SU-DHL-6 (cell line): ENCODE measurements at regions not wholly inside any gene's neighbourhood (a gene's known extent, or its start where the extent isn't known, plus 50 kb on each side); places are given as distances from the start of the nearest gene placed in this dataset.

Source experiments
- H2AFZ ChIP-seq: fragments of 200-600 bp; sonication (generic); 2 replicates; pipeline ENCODE4 v1.6.1; 2014; ENCODE audit warnings: low read depth, mild to moderate bottlenecking, moderate library complexity, mixed read lengths, antibody characterized with exemption, low read length; ENCODE audit not compliant: severe bottlenecking
- H3F3A ChIP-seq: fragments of 200-600 bp; shearing (Covaris generic); 2 replicates; pipeline ENCODE4 v1.6.0; 2016; ENCODE audit warnings: antibody characterized with exemption, mild to moderate bottlenecking; ENCODE audit not compliant: insufficient read depth
- H3K27ac ChIP-seq: fragments of 200-600 bp; sonication (generic); 2 replicates; pipeline ENCODE4 v1.5.1; 2016; ENCODE audit warnings: low read depth, mild to moderate bottlenecking, low read length, moderate library complexity, mixed read lengths
- H3K27me3 ChIP-seq: fragments of 200-600 bp; sonication (generic), shearing (Covaris generic); 2 replicates; pipeline ENCODE4 v1.6.0; 2014; ENCODE audit warnings: mild to moderate bottlenecking, low read length
- H3K36me3 ChIP-seq: fragments of 200-600 bp; sonication (generic); 2 replicates; pipeline ENCODE4 v1.6.1; 2014; ENCODE audit warnings: mild to moderate bottlenecking, low read length, mixed read lengths
- H3K4me2 ChIP-seq: fragments of 300-600, 200-600 bp; shearing (Covaris generic), sonication (generic); 2 replicates; pipeline ENCODE4 v1.6.0; 2014; ENCODE audit warnings: low read length, low read depth, mild to moderate bottlenecking; ENCODE audit not compliant: poor library complexity, severe bottlenecking
- H3K4me3 ChIP-seq: fragments of 200-600 bp; sonication (generic); 2 replicates; pipeline ENCODE4 v1.5.1; 2014; ENCODE audit warnings: antibody characterized with exemption, low read length, mild to moderate bottlenecking, mixed read lengths; ENCODE audit not compliant: insufficient read depth, poor library complexity, severe bottlenecking
- H3K79me2 ChIP-seq: fragments of 200-600 bp; sonication (generic); 2 replicates; pipeline ENCODE4 v1.6.1; 2014; ENCODE audit warnings: mild to moderate bottlenecking, low read length, moderate library complexity; ENCODE audit not compliant: insufficient read depth
- H3K9ac ChIP-seq: fragments of 200-600 bp; sonication (generic); 2 replicates; pipeline ENCODE4 v1.7.0; 2014; ENCODE audit warnings: mild to moderate bottlenecking, low read length
- H3K9me2 ChIP-seq: fragments of 200-600 bp; sonication (generic); replicated peaks from 2 replicates; pipeline ENCODE4 v1.6.1; 2014; ENCODE audit warnings: low read length; ENCODE audit not compliant: insufficient read depth
- H3K9me3 ChIP-seq: fragments of 200-600 bp; sonication (generic); 2 replicates; pipeline ENCODE4 v1.6.1; 2014; ENCODE audit warnings: low read length, mixed read lengths; ENCODE audit not compliant: insufficient read depth
- H4K20me1 ChIP-seq: fragments of 200-600 bp; sonication (generic); 2 replicates; pipeline ENCODE4 v1.6.1; 2014; ENCODE audit warnings: low read depth, mild to moderate bottlenecking, antibody characterized with exemption, low read length, moderate library complexity, mixed read lengths
- CTCF ChIP-seq: fragments of 200-600 bp; sonication (generic); IDR thresholded peaks from one replicate; pipeline ENCODE4 v1.5.1; 2017; ENCODE audit warnings: antibody characterized with exemption, mild to moderate bottlenecking, low read length, moderate library complexity; ENCODE audit not compliant: insufficient read depth, poor library complexity, severe bottlenecking
- EZH2phosphoT487 ChIP-seq: fragments of 200-600 bp; sonication (generic), shearing (Covaris generic); conservative IDR thresholded peaks from 2 replicates; pipeline ENCODE4 v1.6.1; 2018; ENCODE audit warnings: mild to moderate bottlenecking, antibody characterized with exemption, low read length, moderate library complexity, mixed read lengths

DNA sequence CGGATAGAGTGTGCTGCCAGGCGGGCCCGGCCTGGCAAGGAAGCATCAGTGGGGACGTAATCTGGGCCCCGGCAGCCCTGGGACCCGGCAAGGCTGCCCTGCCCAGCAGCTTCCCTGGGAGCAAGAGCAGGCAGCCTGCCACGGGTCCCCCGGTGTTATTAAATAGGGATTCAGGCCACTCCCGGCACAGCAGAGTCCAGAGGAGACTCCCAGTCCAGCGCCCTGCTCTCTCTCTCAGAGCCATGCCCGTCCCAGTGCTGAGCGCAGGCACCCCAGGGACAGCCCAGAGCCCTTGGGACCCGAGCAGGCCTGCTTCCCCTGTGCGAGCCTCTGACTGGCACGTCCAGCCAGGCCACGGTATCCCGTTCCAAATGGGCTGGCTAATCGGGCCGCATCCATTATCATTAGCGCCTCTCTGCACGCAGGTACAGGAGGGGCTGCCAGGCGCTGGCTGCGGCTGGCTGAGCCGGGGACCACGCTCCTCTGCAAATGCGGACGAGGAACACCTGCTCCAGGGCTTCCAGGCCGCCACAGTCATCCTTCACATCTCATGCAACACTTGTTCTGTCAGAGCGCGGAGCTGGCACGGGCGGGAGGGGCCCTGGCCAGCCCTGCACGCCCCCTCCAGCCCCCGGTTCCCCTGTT, 344.2 kb upstream of the MKI67 start:
- Histone ChIP-seq H3K4me2 (no peak overlapping the region), H3F3A (no peaks in the 10 kb centered on the region), H3K4me3 (no peak overlapping the region), H3K9ac (no peak overlapping the region), H3K27ac (no peak overlapping the region), H3K27me3 (no peaks in the 10 kb centered on the region), H3K9me2 (no peaks in the 10 kb centered on the region), H3K79me2 (no peaks in the 10 kb centered on the region), H3K36me3 (no peaks in the 10 kb centered on the region), H2AFZ (no peak overlapping the region), H4K20me1 (no peaks in the 10 kb centered on the region), H3K9me3 (no peaks in the 10 kb centered on the region)
- TF ChIP-seq CTCF: no peak
- no peak for TF ChIP-seq EZH2phosphoT487

GRCh38 chr10:128471151-128471550, 344.9 kb upstream of the MKI67 start:
- no peak overlapping the region for H3K4me3 ChIP-seq
- H3K27me3 ChIP-seq: no peaks in the 10 kb centered on the region
- H3K36me3 ChIP-seq: no peaks in the 10 kb centered on the region
- no peak overlapping the region for H2AFZ ChIP-seq
- H3K79me2 ChIP-seq: no peaks in the 10 kb centered on the region
- TF ChIP-seq EZH2phosphoT487: no peak
- no peak for TF ChIP-seq CTCF
- no peak overlapping the region for H3K27ac ChIP-seq
- no peaks in the 10 kb centered on the region for H3K9me3 ChIP-seq
- no peaks in the 10 kb centered on the region for H4K20me1 ChIP-seq
- no peaks in the 10 kb centered on the region for H3K9me2 ChIP-seq
- H3F3A ChIP-seq: no peaks in the 10 kb centered on the region
- no peak overlapping the region for H3K9ac ChIP-seq
- no peak overlapping the region for H3K4me2 ChIP-seq

DNA sequence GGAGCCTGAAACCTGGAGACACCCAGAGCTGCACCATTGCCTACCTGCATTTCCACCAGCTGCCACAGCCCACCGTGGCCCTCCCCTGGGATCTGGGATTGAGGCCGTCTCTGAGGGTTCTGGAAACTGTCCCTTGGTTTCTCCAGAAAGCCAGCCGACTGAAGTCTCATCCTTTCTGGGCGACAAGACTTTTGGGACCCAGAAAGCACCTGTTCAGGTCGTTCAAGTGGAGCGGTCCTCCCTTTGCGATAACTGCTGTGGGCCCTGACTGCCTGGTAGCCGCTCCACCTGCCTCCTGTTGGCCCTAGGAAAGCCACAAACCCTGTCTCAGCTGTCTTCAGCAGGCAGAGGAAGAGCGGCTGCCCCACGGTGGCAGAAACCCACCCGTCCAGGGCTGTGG, 346.0 kb upstream of the MKI67 start:
- H3K9me3 ChIP-seq: no peaks in the 10 kb centered on the region
- no peak overlapping the region for H3K27ac ChIP-seq
- no peak overlapping the region for H2AFZ ChIP-seq
- no peak overlapping the region for H3K4me2 ChIP-seq
- H3K36me3 ChIP-seq: no peaks in the 10 kb centered on the region
- no peak overlapping the region for H3K4me3 ChIP-seq
- no peaks in the 10 kb centered on the region for H3K27me3 ChIP-seq
- TF ChIP-seq EZH2phosphoT487 (no peak), CTCF (no peak)
- no peaks in the 10 kb centered on the region for H3K9me2 ChIP-seq
- H4K20me1 ChIP-seq: no peaks in the 10 kb centered on the region
- no peaks in the 10 kb centered on the region for H3F3A ChIP-seq
- H3K79me2 ChIP-seq: no peaks in the 10 kb centered on the region
- no peak overlapping the region for H3K9ac ChIP-seq
